Fibroblast of mammary gland (primary cell): ENCODE measurements at regions not wholly inside any gene's neighbourhood (a gene's known extent, or its start where the extent isn't known, plus 50 kb on each side); places are given as distances from the start of the nearest gene placed in this dataset.

Experiments used
- DNase-seq: peaks from one replicate; pipeline ENCODE4 v3.0.0-alpha.2; 2010; ENCODE audit warnings: low read depth
- H3K4me3 ChIP-seq: 2 replicates; pipeline ENCODE4 v1.5.1; 2011; ENCODE audit warnings: low read depth, mild to moderate bottlenecking, low read length, moderate library complexity; ENCODE audit not compliant: control insufficient read depth
- TF ChIP-seq, protein P1 (sequence below): conservative IDR thresholded peaks from 2 replicates; pipeline ENCODE4 v1.5.1; 2011; ENCODE audit warnings: low read depth, low read length, inconsistent platforms; ENCODE audit not compliant: control insufficient read depth, insufficient read depth

DNA sequence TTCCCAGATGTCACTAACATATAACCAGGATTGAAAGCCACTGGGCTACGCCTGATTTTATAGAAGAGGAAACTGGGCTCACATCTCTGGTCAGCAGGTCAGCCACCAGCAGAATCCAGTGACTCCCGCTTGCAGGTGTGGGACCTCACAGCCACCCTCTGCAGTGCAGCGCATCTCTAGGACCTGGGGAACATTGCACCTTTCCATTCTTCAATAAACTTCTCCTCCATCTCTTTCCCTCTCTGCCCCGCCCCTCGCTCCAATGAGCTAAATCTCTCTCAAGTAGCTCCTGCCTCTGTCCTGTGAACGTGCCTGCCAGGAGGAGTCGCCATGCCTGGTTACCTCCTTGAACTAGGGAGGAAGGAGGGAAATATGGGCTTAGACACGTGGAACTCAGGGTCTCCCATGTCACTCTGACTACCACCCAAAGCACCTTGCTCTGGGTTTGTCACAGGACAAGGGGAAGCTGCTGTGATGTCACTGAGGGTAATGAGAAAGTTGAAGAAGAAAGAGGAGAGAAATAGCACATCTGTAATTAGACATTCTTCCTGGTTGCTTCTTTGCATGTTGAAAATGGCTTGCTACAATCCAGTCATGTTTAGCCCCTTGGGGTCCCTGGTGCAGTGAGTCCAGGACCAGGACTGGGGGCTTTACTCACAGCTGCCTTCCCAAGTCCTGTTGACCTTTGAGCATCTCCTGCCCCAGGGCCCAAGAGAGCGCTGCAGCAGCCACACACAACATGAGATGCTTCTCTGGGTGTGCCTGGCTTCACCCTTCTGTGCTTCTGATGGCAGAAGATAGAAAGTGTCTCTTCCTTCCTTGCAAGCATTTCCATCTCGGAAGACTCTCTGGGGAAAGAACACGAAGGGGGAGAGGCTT, 469.4 kb downstream of the PREX1 start:
- TF ChIP-seq, protein P1, sequence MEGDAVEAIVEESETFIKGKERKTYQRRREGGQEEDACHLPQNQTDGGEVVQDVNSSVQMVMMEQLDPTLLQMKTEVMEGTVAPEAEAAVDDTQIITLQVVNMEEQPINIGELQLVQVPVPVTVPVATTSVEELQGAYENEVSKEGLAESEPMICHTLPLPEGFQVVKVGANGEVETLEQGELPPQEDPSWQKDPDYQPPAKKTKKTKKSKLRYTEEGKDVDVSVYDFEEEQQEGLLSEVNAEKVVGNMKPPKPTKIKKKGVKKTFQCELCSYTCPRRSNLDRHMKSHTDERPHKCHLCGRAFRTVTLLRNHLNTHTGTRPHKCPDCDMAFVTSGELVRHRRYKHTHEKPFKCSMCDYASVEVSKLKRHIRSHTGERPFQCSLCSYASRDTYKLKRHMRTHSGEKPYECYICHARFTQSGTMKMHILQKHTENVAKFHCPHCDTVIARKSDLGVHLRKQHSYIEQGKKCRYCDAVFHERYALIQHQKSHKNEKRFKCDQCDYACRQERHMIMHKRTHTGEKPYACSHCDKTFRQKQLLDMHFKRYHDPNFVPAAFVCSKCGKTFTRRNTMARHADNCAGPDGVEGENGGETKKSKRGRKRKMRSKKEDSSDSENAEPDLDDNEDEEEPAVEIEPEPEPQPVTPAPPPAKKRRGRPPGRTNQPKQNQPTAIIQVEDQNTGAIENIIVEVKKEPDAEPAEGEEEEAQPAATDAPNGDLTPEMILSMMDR: no peak
- no peak for DNase-seq
- H3K4me3 ChIP-seq: no peak overlapping the region

DNA sequence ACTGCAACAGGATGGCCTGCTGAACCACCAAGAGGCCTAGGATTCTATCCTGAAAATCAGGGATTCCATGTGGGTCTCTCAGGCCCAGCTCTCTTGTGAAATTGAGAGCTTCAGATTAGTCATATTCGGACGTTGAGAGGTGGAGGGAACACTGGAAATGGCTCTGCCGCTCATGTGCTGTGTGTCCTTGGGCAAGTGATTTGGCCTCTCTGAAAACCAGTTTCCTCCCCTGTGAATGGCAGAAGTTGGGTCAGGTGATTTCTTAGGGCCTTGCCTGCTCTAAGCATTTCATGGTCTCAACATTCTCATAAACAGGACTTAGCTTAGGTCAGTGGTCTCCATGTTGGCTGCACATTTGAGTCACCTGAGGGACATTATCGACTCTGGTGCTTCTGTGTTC, 470.1 kb downstream of the PREX1 start:
- DNase-seq: no peak
- H3K4me3 ChIP-seq: no peak overlapping the region
- TF ChIP-seq, protein P1: no peak

DNA sequence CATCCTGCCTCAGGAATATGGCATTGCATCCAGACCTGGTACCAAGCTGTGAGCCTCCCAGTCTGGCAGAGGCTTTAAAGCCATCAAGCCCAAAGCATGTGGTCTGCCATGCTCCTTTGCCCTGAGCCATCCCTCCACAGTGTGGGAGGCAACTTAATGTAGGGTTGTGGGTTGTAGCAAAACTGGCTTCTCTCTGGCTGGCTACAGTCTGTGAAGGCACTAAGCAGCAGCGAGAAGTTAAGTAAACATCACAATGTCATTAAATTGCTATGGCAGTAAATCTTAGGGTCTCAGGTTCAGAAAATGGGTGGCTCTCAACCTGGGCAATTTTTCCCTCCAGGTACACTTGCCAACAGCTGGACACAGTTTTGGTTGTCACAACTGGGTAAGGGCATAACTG, 472.9 kb downstream of the PREX1 start:
- TF ChIP-seq, protein P1: no peak
- no peak for DNase-seq
- no peak overlapping the region for H3K4me3 ChIP-seq

DNA sequence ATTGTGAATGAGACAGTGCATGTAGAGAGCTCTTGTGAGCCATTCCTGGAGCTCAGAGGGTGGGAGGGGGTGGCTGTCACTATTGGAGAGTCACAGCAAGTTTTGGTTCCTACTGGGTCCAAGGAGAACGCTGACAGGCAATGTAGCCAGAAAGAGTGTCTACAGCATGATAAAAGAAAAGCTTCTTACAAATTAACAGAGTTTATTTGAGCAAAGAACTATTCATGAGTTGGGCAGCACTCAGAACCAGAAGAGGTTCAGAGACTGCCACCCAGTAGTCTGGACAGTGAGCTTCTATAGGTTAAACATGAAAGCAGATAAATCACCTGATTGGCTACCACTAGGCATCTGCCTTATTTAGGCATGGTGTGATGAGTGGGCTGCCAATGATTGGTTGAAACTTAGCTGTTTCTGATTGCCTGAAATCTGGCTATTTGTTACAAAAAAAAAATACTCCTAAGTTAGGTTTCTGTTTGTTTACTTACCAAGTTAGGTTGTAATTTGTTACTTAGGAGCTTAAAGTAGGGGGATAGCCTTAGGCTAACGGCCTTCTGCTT, 473.4 kb downstream of the PREX1 start:
- no peak overlapping the region for H3K4me3 ChIP-seq
- TF ChIP-seq, protein P1: no peak
- DNase-seq: no peak

DNA sequence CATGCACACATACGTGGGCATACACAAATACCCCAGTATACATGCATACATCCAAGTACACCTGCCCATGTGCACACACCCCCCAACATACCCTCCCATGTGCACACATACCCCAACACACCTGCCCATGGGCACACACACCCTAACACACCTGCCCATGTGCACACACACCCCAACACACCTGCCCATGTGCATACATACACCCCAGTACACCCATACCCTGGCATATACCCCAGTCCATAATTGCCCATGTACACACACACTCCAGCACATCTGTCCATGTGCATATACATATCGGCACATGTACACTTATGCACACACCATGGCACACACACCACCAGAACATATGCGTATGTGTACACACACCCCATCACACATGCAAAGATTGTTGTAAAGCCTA, 475.2 kb downstream of the PREX1 start:
- DNase-seq: no peak
- H3K4me3 ChIP-seq: no peak overlapping the region
- TF ChIP-seq, protein P1: no peak

DNA sequence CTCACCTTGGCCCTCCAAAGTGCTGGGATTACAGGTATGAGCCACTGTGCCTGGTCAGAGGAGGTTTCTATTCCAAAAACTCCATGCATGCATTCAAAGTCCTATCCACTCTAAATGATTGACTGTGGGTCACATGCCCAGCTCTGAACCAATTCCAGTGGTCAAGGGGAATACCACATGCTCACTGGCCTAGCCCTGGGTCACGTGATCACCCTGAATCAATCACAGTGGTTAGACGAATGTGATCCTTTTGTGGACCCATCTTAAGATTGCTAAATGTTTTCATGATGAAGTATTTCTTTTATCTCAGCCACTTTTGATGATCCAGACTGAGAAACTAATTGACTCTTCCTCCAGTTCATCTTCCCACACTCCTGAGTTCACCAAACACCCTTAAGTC, 475.8 kb downstream of the PREX1 start:
- TF ChIP-seq, protein P1: no peak
- H3K4me3 ChIP-seq: no peak overlapping the region
- DNase-seq: no peak
